Colon (tissue), 2 donors: ENCODE measurements at regions not wholly inside any gene's neighbourhood (a gene's known extent, or its start where the extent isn't known, plus 50 kb on each side); places are given as distances from the start of the nearest gene placed in this dataset.

Source experiments
- FAIRE-seq: peaks from 2 replicates; lab custom pipeline; 2012; peaks lifted over from hg19 to GRCh38; lab: Jason Lieb, UNC
- donor health status: control.
- donor health status: control.

DNA sequence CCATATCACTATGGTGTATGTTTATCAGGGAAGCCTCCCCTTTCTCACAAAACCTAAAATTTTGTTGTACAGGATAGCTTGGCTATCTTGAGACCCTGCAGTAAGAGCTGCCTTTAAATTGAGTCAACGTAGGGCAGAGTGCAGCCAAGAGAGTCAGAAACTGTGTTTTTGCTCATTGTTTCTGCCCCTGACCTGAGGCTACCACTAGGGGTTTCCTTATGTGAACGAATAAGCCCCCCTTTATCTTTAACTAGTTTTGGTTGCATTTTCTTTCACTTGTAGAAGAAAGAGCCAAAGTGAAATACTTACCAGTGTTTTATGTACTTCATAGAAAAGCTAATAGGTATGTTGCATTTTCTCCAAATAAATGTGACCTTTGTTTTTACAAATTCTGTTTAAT lies 149.9 kb upstream of the TMC3 start:
- no peak for FAIRE-seq

DNA sequence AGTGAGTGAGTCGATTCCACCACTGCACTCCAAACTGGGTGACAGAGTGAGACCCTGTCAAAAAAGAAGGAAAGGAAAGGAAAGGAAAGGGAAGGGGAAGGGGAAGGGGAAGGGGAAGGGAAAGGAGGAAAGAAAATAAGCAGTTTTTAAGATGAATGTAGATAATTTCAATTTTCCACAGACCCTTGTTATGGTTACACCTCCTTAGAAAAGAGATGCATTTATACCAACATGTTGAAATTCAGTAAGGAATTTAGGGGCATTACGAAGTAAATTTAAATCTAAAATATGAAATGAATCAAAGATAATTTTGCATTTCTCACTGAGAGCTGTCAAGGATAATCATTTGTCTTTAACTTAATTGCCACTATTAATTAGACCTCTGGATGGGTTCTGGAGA lies 146.5 kb upstream of the TMC3 start:
- no peak for FAIRE-seq

DNA sequence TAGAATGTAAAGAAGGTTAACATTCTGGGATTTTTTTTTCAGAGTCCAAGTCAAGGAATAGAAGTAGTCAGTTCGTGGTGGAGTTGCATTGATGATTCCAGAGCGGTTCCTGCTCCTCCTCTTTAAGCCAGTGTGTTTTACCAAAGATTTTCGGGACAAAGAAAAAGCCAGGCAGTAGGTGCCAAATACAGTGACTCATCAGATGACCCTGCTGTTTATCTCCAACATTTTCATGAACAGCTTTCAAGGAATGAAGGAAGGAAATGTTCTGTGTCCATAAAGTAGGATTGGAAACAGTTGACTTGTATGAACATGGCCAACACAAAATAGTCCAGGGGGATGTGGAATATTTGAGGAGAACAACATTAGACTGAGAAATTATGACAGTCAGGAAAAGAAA lies 142.4 kb upstream of the TMC3 start:
- no peak for FAIRE-seq

DNA sequence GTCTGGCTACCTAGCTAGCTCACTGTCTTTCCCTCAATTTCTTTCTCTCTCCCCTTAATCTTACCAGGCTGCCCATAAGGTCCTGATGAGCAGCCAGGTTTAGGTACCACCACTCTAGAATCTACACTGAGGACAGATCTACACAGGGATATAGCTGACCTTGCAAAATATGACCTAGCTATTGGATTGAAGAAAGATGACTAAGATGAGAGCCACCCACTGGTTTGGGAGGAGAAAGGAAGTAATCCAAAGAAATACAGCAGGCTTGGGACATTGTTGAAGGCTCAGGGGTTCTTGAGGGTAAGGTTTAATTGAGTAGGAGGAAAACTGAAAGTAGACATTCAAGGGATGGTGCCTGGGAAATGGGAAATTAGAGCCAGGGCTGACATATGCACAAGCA lies 142.0 kb upstream of the TMC3 start:
- FAIRE-seq = no peak

DNA sequence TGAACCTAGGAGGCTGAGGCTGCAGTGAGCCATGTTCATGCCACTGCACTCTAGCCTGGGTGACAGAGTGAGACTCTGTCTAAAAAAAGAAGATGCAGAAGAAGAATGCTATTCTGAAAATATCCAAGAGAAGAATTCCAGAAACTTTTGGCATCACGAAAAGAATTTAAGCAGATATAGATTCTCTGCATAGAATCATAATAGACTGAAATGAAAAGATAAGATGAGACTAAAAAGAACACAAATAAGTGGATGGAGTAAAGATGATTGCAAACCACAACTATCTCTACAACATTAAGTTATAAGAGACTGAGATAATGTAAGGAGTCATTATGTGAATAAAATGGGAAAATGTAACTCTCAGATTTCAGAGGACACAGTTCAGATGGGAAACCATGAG lies 140.7 kb upstream of the TMC3 start:
- FAIRE-seq = no peak

DNA sequence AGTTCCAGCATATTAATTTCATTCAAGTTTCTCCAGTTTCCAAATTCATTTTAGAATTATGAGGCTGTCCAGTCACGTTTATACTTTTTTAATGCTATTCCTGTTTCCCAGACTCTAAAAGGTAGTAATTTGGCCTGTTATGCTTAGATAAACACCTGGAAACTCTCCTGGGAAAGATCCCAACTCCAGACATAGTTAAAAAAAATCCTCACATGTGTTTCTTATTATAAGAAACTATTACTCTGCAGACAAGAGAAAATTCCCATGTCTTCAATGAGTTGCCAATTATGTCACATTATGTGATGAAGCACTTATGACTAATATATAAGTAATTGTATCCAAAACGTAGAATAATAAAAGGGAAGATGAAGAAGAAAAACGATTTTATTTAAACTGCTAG lies 137.1 kb upstream of the TMC3 start:
- no peak for FAIRE-seq

DNA sequence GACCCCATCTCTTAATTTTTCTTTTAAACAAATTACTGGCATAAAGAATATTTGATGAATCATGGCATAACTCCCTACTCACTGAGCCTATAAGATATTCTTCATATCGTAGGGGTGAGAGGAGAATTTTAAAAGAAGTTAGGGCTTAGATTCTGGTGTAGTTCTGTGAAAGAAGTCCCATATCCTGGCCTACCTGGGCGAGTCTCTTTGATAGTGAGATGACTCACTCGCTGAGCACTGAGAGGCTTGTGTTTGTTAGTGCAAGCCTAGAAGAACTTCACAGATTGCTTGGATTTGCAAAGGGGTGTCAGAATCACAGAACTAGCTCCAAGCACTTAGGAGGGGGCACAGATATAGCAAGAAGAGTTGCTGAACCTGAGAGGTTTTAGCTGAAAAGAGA lies 133.8 kb upstream of the TMC3 start:
- no peak for FAIRE-seq

DNA sequence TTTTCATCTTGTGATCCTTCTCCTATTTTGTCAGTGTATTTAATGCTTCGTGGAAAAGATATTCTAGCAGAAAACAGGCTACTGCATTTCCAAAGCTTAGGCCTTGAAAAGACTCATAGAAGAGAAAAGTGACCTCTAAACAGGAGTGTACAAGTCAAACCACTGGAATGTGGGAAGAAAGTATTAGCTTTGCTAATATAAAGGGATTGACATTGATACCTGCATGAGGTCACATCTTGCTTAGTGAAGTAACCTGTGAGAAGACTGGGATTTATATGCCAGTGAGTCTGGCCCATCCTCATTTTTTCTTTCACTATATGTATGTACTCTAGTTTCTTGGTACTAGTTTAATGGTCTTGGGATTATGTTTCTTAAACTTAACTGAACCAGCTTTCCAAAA lies 132.9 kb upstream of the TMC3 start:
- FAIRE-seq = no peak

DNA sequence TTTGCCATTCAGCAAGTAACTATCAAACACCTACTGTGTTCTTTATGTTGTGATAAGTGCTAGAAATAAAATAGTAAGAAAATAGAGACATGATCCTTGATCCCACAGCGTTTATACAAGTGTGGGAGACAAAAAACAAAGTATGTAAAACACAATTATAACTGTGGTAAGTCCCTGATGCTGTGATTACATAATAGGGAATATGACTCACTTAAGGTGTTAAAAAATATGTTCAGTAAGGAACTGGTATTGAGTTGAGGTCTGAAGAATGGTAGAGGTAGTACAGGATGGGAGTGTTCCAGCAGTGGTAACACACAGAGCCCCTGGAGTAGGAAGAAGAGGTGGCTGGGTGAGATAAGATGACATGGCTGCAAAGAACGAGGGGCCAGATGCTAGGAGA lies 132.1 kb upstream of the TMC3 start:
- FAIRE-seq = no peak

DNA sequence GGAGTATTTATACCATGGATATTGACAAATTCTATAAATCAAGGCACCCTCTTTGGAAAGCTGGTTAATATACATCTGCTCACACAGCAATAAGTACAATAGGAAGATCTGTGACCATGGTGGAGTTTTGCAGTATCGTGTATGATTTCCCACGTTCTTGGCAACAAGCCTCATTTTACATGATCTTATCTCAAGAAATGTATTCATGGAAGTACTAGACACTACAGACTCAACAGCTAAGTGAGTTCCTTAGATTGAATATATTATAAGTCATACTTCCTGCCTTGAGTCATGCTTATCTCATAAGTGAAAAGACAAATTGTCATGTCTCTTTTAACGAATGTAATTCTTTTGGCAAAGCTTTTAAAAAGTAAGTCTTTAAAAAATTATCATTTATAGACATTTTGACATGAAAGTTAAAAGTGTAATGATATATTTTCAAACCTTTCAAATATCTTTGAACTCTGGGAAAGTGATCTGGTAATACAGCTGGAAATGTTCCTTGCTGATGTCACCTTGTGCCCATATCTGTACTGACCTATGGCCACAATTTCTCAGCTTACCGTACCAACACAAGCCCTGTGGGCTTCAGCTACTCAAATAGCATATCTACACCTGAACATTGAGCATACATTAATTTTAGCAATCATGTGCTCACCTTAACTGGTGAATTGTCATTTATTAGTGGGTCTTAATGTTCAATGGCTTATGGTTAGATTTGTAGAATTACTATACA lies 130.3 kb upstream of the TMC3 start:
- FAIRE-seq = no peak

DNA sequence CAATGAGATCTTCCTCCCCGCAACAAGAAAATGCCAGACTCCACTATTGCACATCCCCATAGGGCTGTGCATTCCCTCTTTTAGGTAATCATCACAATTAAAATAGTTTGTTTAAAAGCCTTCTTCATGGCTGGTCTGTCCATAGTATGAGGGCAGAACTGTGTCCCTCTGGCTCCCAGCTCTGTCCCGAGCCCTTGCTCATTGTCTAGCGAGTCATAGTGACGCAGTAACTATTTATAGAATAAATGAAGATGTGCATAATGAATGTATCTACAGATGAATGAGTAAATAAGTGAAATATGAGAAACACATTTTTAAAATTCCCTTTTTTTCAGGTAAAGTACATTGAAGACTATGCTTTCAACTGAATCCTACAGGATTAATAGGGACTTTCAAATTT lies 128.4 kb upstream of the TMC3 start:
- no peak for FAIRE-seq

DNA sequence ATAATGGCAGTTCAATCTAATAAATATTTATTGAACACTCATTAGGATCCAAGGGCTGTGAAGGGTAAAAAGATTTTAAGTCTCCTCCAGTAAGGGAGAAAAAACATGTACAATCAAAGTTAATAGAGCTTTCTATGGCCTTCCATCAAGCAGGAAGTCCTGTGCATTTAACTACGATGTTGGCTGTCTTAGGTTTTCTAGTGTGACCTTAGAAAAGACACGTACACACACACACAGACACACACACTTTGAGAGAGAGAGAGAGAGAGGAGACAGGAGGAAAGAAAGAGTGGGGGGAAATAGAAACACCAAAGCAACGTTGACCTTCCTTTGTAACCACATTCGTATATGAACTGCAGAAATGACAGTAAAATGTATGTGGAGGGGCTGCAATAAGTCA lies 126.1 kb upstream of the TMC3 start:
- FAIRE-seq = no peak

DNA sequence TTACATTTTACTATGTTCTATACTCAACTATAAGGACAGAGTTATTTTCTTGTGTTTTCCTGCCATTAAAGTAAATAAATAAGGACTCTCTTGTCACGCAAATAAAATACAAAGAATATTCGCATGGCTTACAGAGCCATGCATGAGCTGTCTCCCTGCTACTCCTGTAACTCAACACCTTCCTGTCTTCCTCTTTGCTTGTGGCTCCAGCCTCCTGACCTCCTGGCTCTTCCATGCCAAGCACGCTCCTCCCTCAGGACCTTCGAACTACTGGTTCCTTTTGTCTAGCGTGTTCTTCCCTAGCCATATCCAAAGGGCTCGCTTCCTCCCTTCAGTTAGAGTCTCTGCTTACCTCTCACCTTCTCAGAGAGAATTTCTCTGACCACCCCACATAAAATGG lies 124.3 kb upstream of the TMC3 start:
- no peak for FAIRE-seq

DNA sequence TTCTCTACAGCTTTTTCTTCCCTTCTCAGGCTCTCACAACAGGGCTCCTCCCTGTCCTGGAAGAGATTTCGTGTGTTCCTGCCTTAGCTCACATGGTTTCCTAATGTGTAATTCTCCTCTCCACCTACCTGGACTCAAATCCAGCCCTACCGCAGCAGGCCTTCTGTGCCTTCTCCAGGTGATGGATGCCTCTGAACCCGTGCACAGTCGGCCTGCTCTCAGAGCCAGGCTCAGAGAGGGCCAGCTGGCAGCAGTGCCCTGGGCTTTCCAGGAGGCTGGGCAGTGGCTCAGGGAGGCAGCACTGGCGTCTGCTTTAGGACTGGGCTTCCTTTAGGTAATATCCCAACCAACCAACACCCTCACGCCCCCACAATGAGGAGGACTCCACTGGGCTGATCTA lies 123.2 kb upstream of the TMC3 start:
- no peak for FAIRE-seq

DNA sequence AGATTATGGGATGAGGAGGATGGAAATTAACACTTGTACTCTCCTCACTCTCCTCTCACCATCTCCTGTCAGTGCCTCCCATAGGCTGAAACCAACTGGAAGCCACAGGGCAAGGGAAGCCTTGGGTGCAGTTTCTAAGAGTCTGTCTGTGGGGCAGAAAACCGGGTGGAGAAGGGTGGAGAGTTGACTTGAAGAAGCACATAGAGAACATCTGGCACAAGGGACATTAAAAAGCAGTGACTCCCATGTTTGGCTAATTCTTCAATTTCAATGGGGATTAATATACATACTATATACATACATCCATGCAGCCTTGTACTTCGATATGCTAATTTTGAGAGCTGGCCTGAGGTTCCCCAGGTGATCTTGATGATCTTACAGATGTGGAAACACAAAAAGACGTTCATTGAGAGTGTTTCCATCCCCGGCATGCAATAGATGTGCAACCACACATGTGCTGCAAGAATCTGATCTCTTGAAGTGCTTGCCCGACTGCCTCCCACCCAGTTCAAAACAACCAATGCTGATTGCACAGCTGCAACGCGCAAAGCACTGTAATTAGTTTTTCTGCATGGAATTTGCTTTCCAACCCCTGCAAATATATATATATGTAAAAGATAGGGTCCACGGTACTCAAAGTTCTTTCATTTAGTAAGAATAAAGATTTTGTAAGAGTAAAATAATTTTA lies 121.9 kb upstream of the TMC3 start:
- no peak for FAIRE-seq

DNA sequence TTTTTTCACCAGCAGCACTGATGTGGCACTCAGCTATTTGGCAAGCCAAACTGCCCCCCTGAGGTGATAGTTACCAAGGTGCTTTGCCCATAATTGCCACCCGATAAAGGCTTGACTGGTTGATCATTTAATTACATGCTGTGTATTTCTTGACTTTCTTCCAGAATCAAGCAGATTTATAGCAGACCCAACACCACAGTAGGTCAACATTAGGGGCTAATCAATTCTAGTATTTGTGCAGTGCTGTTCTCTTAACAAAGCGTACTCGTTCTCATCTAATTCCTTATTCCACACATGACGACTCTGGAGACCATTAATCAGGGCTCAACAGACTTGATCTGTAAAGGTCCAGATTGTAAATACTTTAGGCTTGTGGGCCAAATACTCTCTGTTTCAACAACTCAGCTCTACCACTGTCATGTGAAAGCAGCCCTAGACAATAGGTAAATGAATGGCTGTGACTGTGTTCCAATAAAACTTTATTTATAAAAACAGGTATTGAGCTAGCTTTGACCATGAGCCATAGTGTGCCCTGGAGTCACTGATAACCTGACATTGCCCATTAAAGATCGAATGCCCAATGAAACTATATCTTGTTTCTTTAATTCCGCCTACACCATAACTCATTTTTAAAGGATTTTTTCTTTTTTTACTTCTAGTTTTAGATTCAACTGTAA lies 119.1 kb upstream of the TMC3 start:
- no peak for FAIRE-seq

DNA sequence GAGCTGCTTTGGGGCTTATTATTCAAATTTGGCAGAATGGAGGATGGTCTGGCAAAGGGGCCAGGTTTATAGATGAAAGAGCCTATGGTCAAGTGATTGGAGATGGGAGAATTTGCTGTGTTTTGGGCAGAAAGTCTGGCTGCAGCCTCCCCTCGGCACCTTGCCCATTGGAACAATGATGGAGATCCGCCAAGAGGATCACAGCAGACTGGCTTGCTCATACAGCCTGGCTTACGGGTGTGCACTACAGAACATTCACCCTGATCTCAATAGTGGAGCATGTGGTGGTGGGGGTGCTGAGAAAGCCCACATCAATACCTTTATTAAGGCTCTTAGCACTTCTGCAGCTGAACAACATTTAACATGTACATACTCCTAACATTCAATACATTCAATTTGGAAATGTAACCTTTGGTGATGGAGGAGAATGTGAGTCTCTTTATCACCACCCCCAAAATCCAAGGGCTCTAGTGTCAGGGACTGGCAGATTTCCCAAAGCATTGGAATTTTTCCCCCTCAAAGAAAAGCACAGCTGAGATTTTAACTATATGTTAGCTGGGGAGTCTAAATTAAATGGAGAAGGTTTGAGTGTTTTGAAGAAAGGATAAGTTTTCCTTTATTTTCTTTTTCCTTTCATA lies 118.4 kb upstream of the TMC3 start:
- FAIRE-seq = no peak

DNA sequence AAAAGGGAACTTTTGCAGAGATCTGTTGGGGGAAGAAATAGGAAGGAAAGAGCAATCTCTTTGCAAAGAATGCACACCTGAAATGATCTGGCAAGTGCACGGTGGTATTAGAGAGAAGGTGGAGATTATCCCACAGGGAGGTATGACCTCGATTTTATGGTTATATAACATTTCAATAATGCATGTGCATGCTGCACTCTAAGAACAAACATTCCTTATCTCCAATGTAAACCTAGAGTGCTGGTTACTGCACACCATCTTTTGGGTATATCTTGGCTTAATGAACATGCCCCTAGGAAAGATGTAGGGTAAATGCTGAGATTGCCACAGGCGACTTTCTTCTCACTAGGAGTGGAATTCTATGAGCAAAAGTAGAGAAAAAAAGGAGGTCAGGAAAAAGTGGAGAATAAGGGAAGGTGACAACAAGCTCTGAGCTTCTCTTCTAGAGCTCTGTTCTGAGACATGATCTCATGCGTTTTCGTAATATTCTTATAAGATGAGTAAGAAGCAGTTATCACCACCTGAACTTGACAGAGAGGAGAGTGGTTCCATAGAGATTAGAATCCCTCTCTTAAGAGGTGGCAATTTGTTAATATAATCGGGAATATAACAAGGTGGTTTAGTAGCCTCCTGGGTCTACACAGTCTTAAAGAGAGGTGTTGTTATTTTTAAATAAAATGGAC lies 117.5 kb upstream of the TMC3 start:
- no peak for FAIRE-seq

DNA sequence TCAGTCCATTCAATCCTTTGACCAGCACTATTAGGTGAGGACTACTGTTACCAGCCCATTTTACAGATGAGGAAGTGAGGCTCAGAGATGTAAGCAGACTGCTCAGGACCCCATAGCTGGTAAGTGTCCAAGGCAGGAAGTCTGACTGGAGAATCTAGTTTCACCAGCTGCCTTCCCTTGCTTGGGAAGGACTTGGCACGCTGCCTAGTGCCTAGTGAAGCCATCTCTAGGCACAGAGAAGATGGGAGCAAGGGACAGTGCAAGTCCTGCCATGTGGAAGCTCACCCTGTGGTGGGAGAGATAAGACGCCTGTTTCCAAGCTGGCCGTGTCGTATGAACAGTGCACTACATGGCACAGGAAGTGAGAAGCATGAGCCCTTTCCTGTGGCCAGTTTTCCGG lies 111.8 kb upstream of the TMC3 start:
- no peak for FAIRE-seq

DNA sequence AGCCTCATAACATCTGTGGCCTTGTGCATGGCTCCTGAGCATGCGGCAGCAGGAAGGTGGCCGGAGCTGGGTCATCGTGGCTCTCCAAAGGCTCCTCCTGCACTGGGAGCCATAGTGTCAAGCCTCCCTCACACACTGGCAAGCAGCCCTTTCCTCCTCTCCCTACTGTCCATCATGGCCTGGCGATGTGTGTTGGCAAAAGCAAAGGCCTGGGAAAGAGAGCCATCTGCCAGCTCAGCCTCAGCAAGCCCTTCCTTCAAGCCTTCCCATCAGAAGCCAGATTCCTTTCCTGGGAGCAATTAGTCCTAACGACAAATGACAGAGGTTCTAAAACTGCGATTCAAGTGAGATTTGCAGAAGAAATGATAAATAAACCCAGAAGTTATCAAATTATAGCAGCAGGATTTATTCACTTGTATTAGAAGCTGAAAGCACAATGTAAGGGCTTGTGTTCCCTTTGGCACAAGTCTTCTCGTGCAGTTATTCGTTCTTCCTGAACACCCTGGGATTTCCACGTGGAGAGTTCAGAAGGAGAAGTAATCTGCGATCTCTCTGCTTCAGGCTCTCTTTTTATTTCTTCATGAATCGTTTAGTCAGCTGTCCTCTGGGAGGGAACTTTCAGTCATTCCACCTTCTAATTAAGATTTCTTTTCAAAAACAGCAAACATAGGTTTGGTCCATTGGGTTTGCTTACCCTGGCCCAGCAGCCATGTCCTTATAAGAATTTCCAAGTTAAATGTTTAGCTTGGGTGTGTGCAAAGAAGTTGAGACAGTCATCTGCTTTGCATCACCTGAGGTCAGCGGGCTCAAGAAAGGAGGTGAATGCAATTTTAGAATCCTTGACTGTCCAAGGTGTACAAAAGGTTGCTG lies 110.3 kb upstream of the TMC3 start:
- FAIRE-seq = no peak

DNA sequence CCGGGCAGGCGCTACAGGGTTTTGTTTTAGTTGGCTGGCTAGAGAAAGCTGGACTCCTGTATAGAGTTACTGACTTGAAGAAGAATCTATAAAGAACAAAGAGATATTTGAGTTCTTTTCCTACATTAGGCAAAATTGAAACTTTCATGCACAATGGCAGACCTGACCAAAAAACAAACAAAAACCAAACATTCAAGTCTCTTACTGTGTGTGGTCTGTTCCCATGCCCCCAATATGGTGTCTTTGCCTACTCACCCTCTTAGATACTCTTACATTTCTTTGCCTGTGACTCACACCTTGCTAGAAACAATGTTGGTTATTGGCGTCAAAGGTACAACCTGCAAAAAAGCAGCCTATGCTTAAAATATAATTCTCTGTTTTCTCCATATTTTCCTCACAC lies 109.5 kb upstream of the TMC3 start:
- FAIRE-seq = no peak

DNA sequence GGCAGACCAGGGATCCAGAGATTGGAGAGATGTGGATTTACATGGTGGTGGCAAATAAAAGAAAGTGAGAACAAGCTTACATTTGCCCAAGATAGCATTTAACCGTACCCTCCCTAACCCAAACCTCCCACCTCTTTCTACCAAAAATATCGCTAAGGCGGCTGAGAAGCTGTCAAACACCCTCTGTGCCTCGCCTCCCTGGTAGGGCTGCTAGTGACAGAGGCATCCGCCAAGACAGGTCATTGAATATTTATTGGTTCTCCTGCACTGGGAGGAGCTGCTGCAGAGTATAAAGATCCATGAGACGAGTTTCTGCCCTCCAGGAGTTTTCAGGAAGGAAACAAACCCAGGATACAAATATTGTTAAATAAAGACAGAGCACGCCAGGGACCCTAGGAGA lies 107.3 kb upstream of the TMC3 start:
- FAIRE-seq = no peak
